ENCODE measurements at regions not wholly inside any gene's neighbourhood (a gene's known extent, or its start where the extent isn't known, plus 50 kb on each side); places are given as distances from the start of the nearest gene placed in this dataset.

- H3K4me3 ChIP-seq (ENCODE audit: low read depth, low read length): no peak overlapping the region
- DNase-seq (ENCODE audit: low read depth): no peak
- in situ Hi-C loops (cut with HindIII; ENCODE audit: low sequenced_read_pairs): no loop called here
- TF ChIP-seq, protein P1, sequence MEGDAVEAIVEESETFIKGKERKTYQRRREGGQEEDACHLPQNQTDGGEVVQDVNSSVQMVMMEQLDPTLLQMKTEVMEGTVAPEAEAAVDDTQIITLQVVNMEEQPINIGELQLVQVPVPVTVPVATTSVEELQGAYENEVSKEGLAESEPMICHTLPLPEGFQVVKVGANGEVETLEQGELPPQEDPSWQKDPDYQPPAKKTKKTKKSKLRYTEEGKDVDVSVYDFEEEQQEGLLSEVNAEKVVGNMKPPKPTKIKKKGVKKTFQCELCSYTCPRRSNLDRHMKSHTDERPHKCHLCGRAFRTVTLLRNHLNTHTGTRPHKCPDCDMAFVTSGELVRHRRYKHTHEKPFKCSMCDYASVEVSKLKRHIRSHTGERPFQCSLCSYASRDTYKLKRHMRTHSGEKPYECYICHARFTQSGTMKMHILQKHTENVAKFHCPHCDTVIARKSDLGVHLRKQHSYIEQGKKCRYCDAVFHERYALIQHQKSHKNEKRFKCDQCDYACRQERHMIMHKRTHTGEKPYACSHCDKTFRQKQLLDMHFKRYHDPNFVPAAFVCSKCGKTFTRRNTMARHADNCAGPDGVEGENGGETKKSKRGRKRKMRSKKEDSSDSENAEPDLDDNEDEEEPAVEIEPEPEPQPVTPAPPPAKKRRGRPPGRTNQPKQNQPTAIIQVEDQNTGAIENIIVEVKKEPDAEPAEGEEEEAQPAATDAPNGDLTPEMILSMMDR (IDR thresholded peaks at IDR 0.05; ENCODE audit: low read depth, low read length, missing control alignments): no peak
These were observed 169.9 kb downstream of the HAPSTR1 start for GRCh38 chr16:9261376-9261775.

- no peak for DNase-seq (ENCODE audit: low read depth)
- TF ChIP-seq, protein P1 (IDR thresholded peaks at IDR 0.05; ENCODE audit: low read depth, low read length, missing control alignments): no peak
- in situ Hi-C loops (cut with HindIII; ENCODE audit: low sequenced_read_pairs): no loop called here
- H3K4me3 ChIP-seq (ENCODE audit: low read depth, low read length): no peak overlapping the region
These were observed 171.7 kb downstream of the HAPSTR1 start for GRCh38 chr16:9262941-9263715.

DNA sequence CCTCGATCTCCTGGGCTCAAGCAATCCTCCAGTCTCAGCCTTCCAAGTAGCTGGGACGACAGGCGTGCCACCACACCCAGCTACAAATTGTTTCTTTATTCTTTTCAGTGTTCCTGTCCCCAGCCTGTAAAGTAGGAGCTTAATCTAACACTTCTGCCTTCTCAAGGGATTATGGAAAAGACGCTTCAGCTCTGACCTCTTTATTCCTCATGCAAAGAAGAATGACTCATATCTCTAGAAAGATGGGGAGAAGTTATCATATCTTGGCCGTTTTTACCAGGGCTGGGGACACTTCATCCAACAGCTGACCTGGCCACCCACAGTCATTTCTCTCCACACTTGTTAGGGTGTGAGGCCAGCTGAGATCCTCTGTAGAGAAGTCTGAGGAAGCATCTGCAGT lies 172.6 kb downstream of the HAPSTR1 start:
- H3K4me3 ChIP-seq (ENCODE audit: low read depth, low read length): no peak overlapping the region
- DNase-seq (ENCODE audit: low read depth): no peak
- in situ Hi-C loops (cut with HindIII; ENCODE audit: low sequenced_read_pairs): no loop called here
- TF ChIP-seq, protein P1 (IDR thresholded peaks at IDR 0.05; ENCODE audit: low read depth, low read length, missing control alignments): no peak

DNA sequence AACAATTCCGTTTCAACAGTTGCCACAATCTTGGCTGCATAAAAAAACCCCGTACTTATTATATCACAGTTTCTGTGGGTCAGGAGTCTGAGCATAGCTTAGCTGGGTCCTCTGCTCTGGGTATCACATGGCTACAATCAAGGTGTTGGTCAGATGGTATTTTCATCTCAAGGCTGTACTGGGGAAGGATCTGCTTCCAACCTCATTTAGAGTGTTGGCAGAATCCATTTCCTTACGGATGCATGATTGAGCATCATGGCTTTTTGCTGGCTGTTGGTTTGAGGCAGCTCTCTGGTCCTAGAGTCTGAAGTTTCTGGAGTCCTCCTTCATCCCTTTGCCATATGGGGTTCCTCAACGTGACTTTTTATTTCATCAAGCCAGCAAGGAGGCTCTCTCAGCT lies 177.0 kb downstream of the HAPSTR1 start:
- DNase-seq (ENCODE audit: low read depth): no peak
- in situ Hi-C loops (cut with HindIII; ENCODE audit: low sequenced_read_pairs): no loop called here
- TF ChIP-seq, protein P1 (IDR thresholded peaks at IDR 0.05; ENCODE audit: low read depth, low read length, missing control alignments): no peak
- no peak overlapping the region for H3K4me3 ChIP-seq (ENCODE audit: low read depth, low read length)

DNA sequence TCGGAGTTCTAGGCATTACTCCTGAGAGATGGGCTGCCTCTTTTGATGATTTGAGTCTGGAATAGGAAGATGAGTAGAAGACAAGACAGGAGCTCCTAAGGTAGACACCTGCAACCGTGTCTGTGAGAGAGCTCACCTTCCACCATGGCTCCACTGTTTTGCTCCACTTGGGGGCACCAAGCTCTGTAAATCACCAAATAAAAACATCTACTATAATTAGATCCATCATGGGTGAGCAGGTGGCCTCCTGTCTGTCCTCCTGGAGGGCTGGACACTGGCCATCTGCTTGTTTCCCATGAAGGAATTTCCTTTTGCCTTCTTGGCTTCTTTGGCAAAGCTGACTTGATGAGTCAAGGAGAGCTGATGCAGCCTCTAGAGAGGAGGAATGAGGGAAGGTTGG lies 179.0 kb downstream of the HAPSTR1 start:
- DNase-seq (ENCODE audit: low read depth): no peak
- in situ Hi-C loops (cut with HindIII; ENCODE audit: low sequenced_read_pairs): no loop called here
- TF ChIP-seq, protein P1 (IDR thresholded peaks at IDR 0.05; ENCODE audit: low read depth, low read length, missing control alignments): no peak
- no peak overlapping the region for H3K4me3 ChIP-seq (ENCODE audit: low read depth, low read length)

DNA sequence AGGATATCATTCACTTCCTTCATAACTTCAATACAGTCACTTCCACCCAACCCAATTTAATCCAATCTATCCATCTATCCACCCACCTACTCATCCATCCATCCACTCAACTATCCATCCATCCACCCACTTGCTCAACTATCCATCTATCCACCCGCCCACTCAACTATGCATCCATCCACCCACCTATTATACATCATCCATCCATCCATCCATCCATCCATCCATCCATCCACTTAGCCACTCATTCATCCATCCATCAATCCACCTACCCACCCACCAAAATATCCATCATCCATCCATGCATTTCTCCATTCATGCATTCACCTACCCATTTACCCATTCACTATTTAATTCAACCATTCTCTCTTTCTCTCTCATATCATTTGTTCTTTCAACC lies 179.5 kb downstream of the HAPSTR1 start:
- in situ Hi-C loops (cut with HindIII; ENCODE audit: low sequenced_read_pairs): no loop called here
- TF ChIP-seq, protein P1 (IDR thresholded peaks at IDR 0.05; ENCODE audit: low read depth, low read length, missing control alignments): no peak
- no peak overlapping the region for H3K4me3 ChIP-seq (ENCODE audit: low read depth, low read length)
- DNase-seq (ENCODE audit: low read depth): no peak

Measured in astrocyte of the cerebellum (primary cell).